Ovary (tissue), 7 donors: ENCODE measurements at regions not wholly inside any gene's neighbourhood (a gene's known extent, or its start where the extent isn't known, plus 50 kb on each side); places are given as distances from the start of the nearest gene placed in this dataset.

Source experiments
- DNase-seq, 5 donors: peaks; one replicate each; pipeline ENCODE4 v3.0.0-alpha.2; 2019 to 2020
- H3K27ac ChIP-seq, 2 donors: fragments of 200-600 bp; one replicate each; pipeline versions ENCODE4 v1.5.1 to v1.8.0; 2019 to 2022
- H3K27me3 ChIP-seq: fragments of 200-600 bp; one replicate; pipeline ENCODE4 v1.8.0; 2022
- H3K36me3 ChIP-seq: fragments of 200-600 bp; sonication (generic); one replicate; pipeline ENCODE4 v1.5.1; 2019
- H3K4me1 ChIP-seq: one replicate; pipeline ENCODE4 v1.8.1; 2013; ENCODE audit warnings: mild to moderate bottlenecking, moderate library complexity; ENCODE audit not compliant: insufficient read depth
- H3K4me3 ChIP-seq: fragments of 200-600 bp; sonication (generic); one replicate; pipeline ENCODE4 v1.5.1; 2017
- H3K9me3 ChIP-seq, 2 donors: fragments of 200-600 bp in 1 of 2; sonication (generic) in 1 of 2; one replicate each; pipeline versions ENCODE4 v1.5.1 to v1.8.1; 2013 to 2019; ENCODE audit warnings: mild to moderate bottlenecking in 1 of 2, moderate library complexity in 1 of 2
- CTCF ChIP-seq, 3 donors: fragments of 450-650 bp in 2 of 3; fragments of 200-600 bp in 1 of 3; IDR thresholded peaks; one replicate each; pipeline versions ENCODE4 v1.5.1 to v1.8.0; 2016 to 2022; ENCODE audit warnings: antibody characterized with exemption in 3 of 3, mild to moderate bottlenecking in 1 of 3
- EP300 ChIP-seq: sonication (generic); formaldehyde crosslinking; IDR thresholded peaks from one replicate; pipeline ENCODE4 v1.6.1; 2017; ENCODE audit warnings: antibody characterized with exemption
- POLR2A ChIP-seq: fragments of 450-650 bp; IDR thresholded peaks from one replicate; pipeline ENCODE4 v1.6.1; 2017; ENCODE audit warnings: antibody characterized with exemption, mild to moderate bottlenecking, moderate library complexity
- WGBS, 3 donors: extraction: QIAGEN DNeasy Blood & Tissue Kit in 1 of 3; methylation state at CpG; one replicate each; pipeline versions ENCODE4 v1.1.5 to v1.1.7; 2013 to 2017; 5-methylcytosine and 5-hydroxymethylcytosine counted together
- intact Hi-C, 4 donors: fragments of 100-400 bp; cut with DNase I; formaldehyde crosslinking; loops; one replicate each; pipeline versions ENCODE4 v1.11.0 to v1.15.1; 2022 to 2023
- donor health status: DM: no; HTN: no; CAD: no; lungs with moderate emphysema.
- donor health status: DM: no; HTN: no; CAD: no.
- donor health status: Bipolar disorder and iron deficiency.
- donor health status: DM: no; HTN: no; CAD: no.
- donor health status: DM: yes; HTN: yes; CAD: no.

- 48 to 53% (median 48%) methylated on average over 1 of the region's 1 CpG for WGBS, 3 donors
- Histone ChIP-seq H3K27me3 (no peaks in the 10 kb centered on the region), H3K36me3 (no peaks in the 10 kb centered on the region), H3K27ac (no peak overlapping the region), H3K4me1 (no peaks in the 10 kb centered on the region), H3K4me3 (no peak overlapping the region), H3K9me3 (no peaks in the 10 kb centered on the region)
- no peak for TF ChIP-seq POLR2A
- intact Hi-C loops: no loop called here
- DNase-seq: no peak
Observed at GRCh38 chr5:148765061-148765460, 61.4 kb upstream of the ADRB2 start.

GRCh38 chr5:148768806-148769415, 57.5 kb upstream of the ADRB2 start:
- Histone ChIP-seq H3K9me3 (no peaks in the 10 kb centered on the region), H3K36me3 (no peaks in the 10 kb centered on the region), H3K4me1 (no peaks in the 10 kb centered on the region), H3K4me3 (no peak overlapping the region), H3K27ac (no peak overlapping the region), H3K27me3 (no peaks in the 10 kb centered on the region)
- no peak for DNase-seq
- 69 to 77% (median 73%) methylated on average over 5 of the region's 5 CpGs for WGBS, 3 donors
- intact Hi-C loops: no loop called here
- TF ChIP-seq POLR2A (no peak), CTCF (IDR thresholded peaks at IDR 0.05) (no peak), EP300 (no peak)

- Histone ChIP-seq H3K9me3 (no peaks in the 10 kb centered on the region), H3K36me3 (no peaks in the 10 kb centered on the region), H3K27ac (no peak overlapping the region), H3K4me1 (no peaks in the 10 kb centered on the region), H3K27me3 (no peaks in the 10 kb centered on the region), H3K4me3 (no peak overlapping the region)
- WGBS, 3 donors: 76 to 84% (median 81%) methylated on average over 3 of the region's 3 CpGs
- TF ChIP-seq EP300: no peak
- no peak for TF ChIP-seq POLR2A
- TF ChIP-seq CTCF (IDR thresholded peaks at IDR 0.05): no peak
- intact Hi-C loops: no loop called here
- DNase-seq: no peak
Observed at GRCh38 chr5:148769941-148770340, 56.5 kb upstream of the ADRB2 start.

GRCh38 chr5:148774313-148774712, 52.1 kb upstream of the ADRB2 start:
- WGBS, 3 donors: 58 to 70% (median 69%) methylated on average over 1 of the region's 1 CpG
- H3K27me3 ChIP-seq: no peaks in the 10 kb centered on the region
- no peak for DNase-seq
- TF ChIP-seq EP300 (no peak), POLR2A (no peak), CTCF (IDR thresholded peaks at IDR 0.05) (no peak)
- H3K4me1 ChIP-seq: no peaks in the 10 kb centered on the region
- H3K4me3 ChIP-seq: no peak overlapping the region
- no peaks in the 10 kb centered on the region for H3K9me3 ChIP-seq
- H3K27ac ChIP-seq: no peak overlapping the region
- H3K36me3 ChIP-seq: no peaks in the 10 kb centered on the region
- intact Hi-C loops: no loop called here

GRCh38 chr5:148776261-148776660, 50.1 kb upstream of the ADRB2 start:
- TF ChIP-seq EP300: no peak
- TF ChIP-seq CTCF (IDR thresholded peaks at IDR 0.05): no peak
- TF ChIP-seq POLR2A: no peak
- intact Hi-C loops: no loop called here
- no peaks in the 10 kb centered on the region for H3K9me3 ChIP-seq
- no peaks in the 10 kb centered on the region for H3K36me3 ChIP-seq
- H3K4me3 ChIP-seq: no peak overlapping the region
- H3K4me1 ChIP-seq: no peaks in the 10 kb centered on the region
- H3K27ac ChIP-seq: no peak overlapping the region
- H3K27me3 ChIP-seq: no peaks in the 10 kb centered on the region
- DNase-seq: no peak
